OCI-LY7 (cell line): ENCODE measurements at regions not wholly inside any gene's neighbourhood (a gene's known extent, or its start where the extent isn't known, plus 50 kb on each side); places are given as distances from the start of the nearest gene placed in this dataset.

Experiments
- BruUV-seq: library from RNA; stranded (reverse); fragments of 400-500 nt; replicated peaks from 2 replicates; lab custom pipeline; 2021; lab: Mats Ljungman, UMichigan
- CTCF ChIA-PET: fragments of 300-600 bp; sonication (Branson Sonifier 250); formaldehyde crosslinking; loops from one replicate; lab custom pipeline; 2022; ENCODE audit warnings: antibody characterized with exemption; ENCODE audit not compliant: unreplicated experiment; lab: Charles Lee
- POLR2A ChIA-PET: fragments of 300-600 bp; sonication (Branson Sonifier 250); formaldehyde crosslinking; loops from one replicate; lab custom pipeline; 2022; ENCODE audit warnings: antibody characterized with exemption; lab: Charles Lee
- DNase-seq: peaks from one replicate; pipeline ENCODE4 v3.0.0-alpha.2; 2015; ENCODE audit warnings: low spot score
- H2AFZ ChIP-seq: fragments of 200-600 bp; sonication (generic), shearing (Covaris generic); 2 replicates; pipeline ENCODE4 v1.6.1; 2014; ENCODE audit warnings: mild to moderate bottlenecking, antibody characterized with exemption, low read length, moderate library complexity
- H3K27ac ChIP-seq: fragments of 200-600 bp; sonication (generic); 2 replicates; pipeline ENCODE4 v1.5.1; 2014; ENCODE audit warnings: mixed run types, low read depth, mild to moderate bottlenecking, moderate library complexity, low read length, inconsistent platforms; ENCODE audit not compliant: poor library complexity, severe bottlenecking
- H3K36me3 ChIP-seq: fragments of 200-600 bp; sonication (generic); 2 replicates; pipeline ENCODE4 v1.6.1; 2014; ENCODE audit warnings: mild to moderate bottlenecking, antibody characterized with exemption, low read length, moderate library complexity, mixed read lengths; ENCODE audit not compliant: insufficient read depth
- H3K4me1 ChIP-seq: fragments of 200-600 bp; sonication (generic); 2 replicates; pipeline ENCODE4 v1.5.1; 2014; ENCODE audit warnings: mild to moderate bottlenecking, low read length; ENCODE audit not compliant: insufficient read depth, poor library complexity, severe bottlenecking
- H3K4me2 ChIP-seq: fragments of 200-600 bp; sonication (generic); 2 replicates; pipeline ENCODE4 v1.6.1; 2014; ENCODE audit warnings: mild to moderate bottlenecking, low read length
- H3K4me3 ChIP-seq: fragments of 200-600 bp; sonication (generic); 2 replicates; pipeline ENCODE4 v1.5.1; 2014; ENCODE audit warnings: mild to moderate bottlenecking, low read depth, low read length; ENCODE audit not compliant: poor library complexity, severe bottlenecking
- H3K79me2 ChIP-seq: fragments of 200-600 bp; sonication (generic); 2 replicates; pipeline ENCODE4 v1.6.1; 2016; ENCODE audit warnings: low read depth, mild to moderate bottlenecking, low read length, moderate library complexity, mixed read lengths; ENCODE audit not compliant: insufficient read depth
- H3K9me2 ChIP-seq: fragments of 200-600 bp; sonication (generic); 2 replicates; pipeline ENCODE4 v1.6.1; 2016; ENCODE audit warnings: mild to moderate bottlenecking, low read length, mixed read lengths; ENCODE audit not compliant: insufficient read depth
- H3K9me3 ChIP-seq: fragments of 200-600 bp; sonication (generic); 2 replicates; pipeline ENCODE4 v1.6.1; 2014; ENCODE audit warnings: mild to moderate bottlenecking, mixed run types, low read length, mixed read lengths
- H4K20me1 ChIP-seq: fragments of 200-600 bp; sonication (generic); 2 replicates; pipeline ENCODE4 v1.6.1; 2014; ENCODE audit warnings: mild to moderate bottlenecking, antibody characterized with exemption, low read length, moderate library complexity, mixed read lengths; ENCODE audit not compliant: insufficient read depth
- CTCF ChIP-seq: fragments of 200-600 bp; sonication (generic); conservative IDR thresholded peaks from 2 replicates; pipeline ENCODE4 v1.5.1; 2014; ENCODE audit warnings: mild to moderate bottlenecking, antibody characterized with exemption, low read length, moderate library complexity, mixed read lengths
- EZH2phosphoT487 ChIP-seq: fragments of 200-600 bp; sonication (generic); IDR thresholded peaks from 2 replicates; pipeline ENCODE4 v1.6.1; 2018; ENCODE audit warnings: low read depth, borderline replicate concordance, mild to moderate bottlenecking, mixed run types, antibody characterized with exemption, low read length, moderate library complexity, mixed read lengths
- intact Hi-C: fragments of 100-400 bp; cut with micrococcal nuclease; formaldehyde crosslinking; loops from one replicate; pipeline ENCODE4 v1.10.0; 2022; ENCODE audit not compliant: unreplicated experiment

- ChIA-PET CTCF (no interaction called here), POLR2A (interaction anchor here (0.7 kb wide), 2 partner anchors 13 to 67 kb away, joined by 3 read pairs; no protein-coding TSS in a partner anchor)
- no peak overlapping the region for H3K4me2 ChIP-seq
- intact Hi-C loops, result no loop called here
- no peaks in the 10 kb centered on the region for H3K36me3 ChIP-seq
- no peak overlapping the region for H2AFZ ChIP-seq
- TF ChIP-seq EZH2phosphoT487 (no peak), CTCF (no peak)
- H3K9me2 ChIP-seq, result no peaks in the 10 kb centered on the region
- no peaks in the 10 kb centered on the region for H3K4me1 ChIP-seq
- DNase-seq, result no peak
- no peaks in the 10 kb centered on the region for H4K20me1 ChIP-seq
- no peaks in the 10 kb centered on the region for H3K79me2 ChIP-seq
- no peak overlapping the region for H3K27ac ChIP-seq
- no peaks in the 10 kb centered on the region for H3K9me3 ChIP-seq
- BruUV-seq, result no TSS peak
- H3K4me3 ChIP-seq, result no peak overlapping the region
Observed at GRCh38 chr3:178457511-178457910, 78.7 kb upstream of the KCNMB2 start.

- no peaks in the 10 kb centered on the region for H4K20me1 ChIP-seq
- ChIA-PET CTCF (no interaction called here), POLR2A (no interaction called here)
- no peaks in the 10 kb centered on the region for H3K79me2 ChIP-seq
- no peak overlapping the region for H3K4me2 ChIP-seq
- H3K9me2 ChIP-seq, result no peaks in the 10 kb centered on the region
- BruUV-seq, result no TSS peak
- no peaks in the 10 kb centered on the region for H3K4me1 ChIP-seq
- H2AFZ ChIP-seq, result no peak overlapping the region
- H3K4me3 ChIP-seq, result no peak overlapping the region
- H3K27ac ChIP-seq, result no peak overlapping the region
- DNase-seq, result no peak
- H3K36me3 ChIP-seq, result no peaks in the 10 kb centered on the region
- intact Hi-C loops, result no loop called here
- TF ChIP-seq CTCF (no peak), EZH2phosphoT487 (no peak)
- H3K9me3 ChIP-seq, result no peaks in the 10 kb centered on the region
Observed at GRCh38 chr3:178458313-178459037, 77.8 kb upstream of the KCNMB2 start.

DNA sequence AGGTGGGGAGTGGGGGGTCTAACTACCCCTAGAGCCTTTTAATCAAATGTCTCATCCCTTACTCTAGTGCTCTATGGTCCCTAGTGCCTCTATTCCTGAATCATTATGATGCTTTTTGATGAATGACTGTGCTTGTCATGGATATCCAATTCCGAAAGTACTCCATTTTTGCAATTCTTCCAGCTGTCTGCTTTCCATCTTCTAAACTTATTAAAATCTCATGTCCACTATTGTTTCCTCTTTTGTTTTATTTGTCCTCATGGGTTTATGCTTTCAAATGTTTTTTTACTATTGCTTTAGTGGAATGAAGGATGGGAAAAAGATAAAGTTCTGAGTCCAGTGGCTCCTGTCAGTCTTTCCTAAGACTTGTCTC is 77.2 kb upstream of the KCNMB2 start:
- BruUV-seq, result no TSS peak

More for the DNA sequence above, 77.2 kb upstream of the KCNMB2 start:
- no peaks in the 10 kb centered on the region for H3K36me3 ChIP-seq
- ChIA-PET POLR2A (no interaction called here), CTCF (interaction anchor here (0.6 kb wide), 1 partner anchor 22 kb away, joined by 3 read pairs; no protein-coding TSS in a partner anchor)
- H3K79me2 ChIP-seq, result no peaks in the 10 kb centered on the region
- H2AFZ ChIP-seq, result no peak overlapping the region
- no peaks in the 10 kb centered on the region for H3K9me2 ChIP-seq
- no peak overlapping the region for H3K4me2 ChIP-seq
- no peak overlapping the region for H3K4me3 ChIP-seq
- intact Hi-C loops, result no loop called here
- H3K4me1 ChIP-seq, result no peaks in the 10 kb centered on the region
- no peaks in the 10 kb centered on the region for H4K20me1 ChIP-seq
- no peak for DNase-seq
- no peak overlapping the region for H3K27ac ChIP-seq
- no peaks in the 10 kb centered on the region for H3K9me3 ChIP-seq
- TF ChIP-seq EZH2phosphoT487 (no peak), CTCF (no peak)
